GM18507 (cell line): ENCODE measurements at regions not wholly inside any gene's neighbourhood (a gene's known extent, or its start where the extent isn't known, plus 50 kb on each side); places are given as distances from the start of the nearest gene placed in this dataset.
"Not testable (repeated sequence)": the region's sequence is repeated elsewhere in the genome, so short reads cannot be mapped to it uniquely, and the experiment has no call there.

Experiments used
- DNase-seq: peaks from one replicate; pipeline ENCODE4 v3.0.0; 2011; ENCODE audit warnings: low read depth; ENCODE audit not compliant: insufficient read length; ENCODE audit errors: extremely low spot score
- FAIRE-seq: peaks from 2 replicates; lab custom pipeline; 2011; peaks lifted over from hg19 to GRCh38; lab: Jason Lieb, UNC

GRCh38 chr9:108032079-108032478, 542.5 kb upstream of the KLF4 start:
- FAIRE-seq, DNase-seq: not testable (repeated sequence)

- not testable (repeated sequence) for DNase-seq, FAIRE-seq
These were observed 541.7 kb upstream of the KLF4 start for GRCh38 chr9:108031221-108031620.

- DNase-seq, FAIRE-seq: not testable (repeated sequence)
These were observed 537.1 kb upstream of the KLF4 start for GRCh38 chr9:108026718-108027117.

- FAIRE-seq (no peak), DNase-seq (no peak)
These were observed 535.0 kb upstream of the KLF4 start for GRCh38 chr9:108024604-108025003.

- FAIRE-seq (no peak), DNase-seq (no peak)
These were observed 532.8 kb upstream of the KLF4 start for GRCh38 chr9:108022246-108022935.

- FAIRE-seq (no peak), DNase-seq (no peak)
These were observed 531.6 kb upstream of the KLF4 start for GRCh38 chr9:108021096-108021710.

GRCh38 chr9:108019821-108020220, 530.3 kb upstream of the KLF4 start:
- DNase-seq (no peak), FAIRE-seq (no peak)

GRCh38 chr9:108017671-108018070, 528.1 kb upstream of the KLF4 start:
- no peak for FAIRE-seq

GRCh38 chr9:108016446-108016845, 526.9 kb upstream of the KLF4 start:
- no peak for DNase-seq
- no peak for FAIRE-seq

More at GRCh38 chr9:108017671-108018070, 528.1 kb upstream of the KLF4 start:
- no peak for DNase-seq

GRCh38 chr9:108015690-108016089, 526.1 kb upstream of the KLF4 start:
- FAIRE-seq, result no peak

GRCh38 chr9:108014353-108014752, 524.8 kb upstream of the KLF4 start:
- DNase-seq (no peak), FAIRE-seq (no peak)

More at GRCh38 chr9:108015690-108016089, 526.1 kb upstream of the KLF4 start:
- no peak for DNase-seq

GRCh38 chr9:108012886-108013665, 523.5 kb upstream of the KLF4 start:
- DNase-seq, result no peak
- FAIRE-seq, result no peak

GRCh38 chr9:108012405-108012804, 522.8 kb upstream of the KLF4 start:
- no peak for FAIRE-seq
- DNase-seq, result no peak

GRCh38 chr9:108003526-108003925, 514.0 kb upstream of the KLF4 start:
- no peak for FAIRE-seq
- DNase-seq, result no peak

GRCh38 chr9:108002371-108002956, 512.9 kb upstream of the KLF4 start:
- DNase-seq, result no peak
- no peak for FAIRE-seq

- no peak for DNase-seq
- FAIRE-seq, result no peak
These were observed 511.7 kb upstream of the KLF4 start for GRCh38 chr9:108001237-108001636.

- no peak for DNase-seq
- FAIRE-seq, result no peak
These were observed 510.3 kb upstream of the KLF4 start for GRCh38 chr9:107999890-108000289.

- FAIRE-seq, result no peak
These were observed 509.4 kb upstream of the KLF4 start for GRCh38 chr9:107999011-107999410.

GRCh38 chr9:107994648-107995047, 505.1 kb upstream of the KLF4 start:
- DNase-seq (no peak), FAIRE-seq (no peak)

More at GRCh38 chr9:107999011-107999410, 509.4 kb upstream of the KLF4 start:
- DNase-seq, result no peak

- DNase-seq (no peak), FAIRE-seq (no peak)
These were observed 502.7 kb upstream of the KLF4 start for GRCh38 chr9:107992271-107992670.
